Keratinocyte (primary cell): ENCODE measurements at regions not wholly inside any gene's neighbourhood (a gene's known extent, or its start where the extent isn't known, plus 50 kb on each side); places are given as distances from the start of the nearest gene placed in this dataset.

Experiments used
- DNase-seq: peaks from one replicate; pipeline ENCODE4 v3.0.0-alpha.2; 2011; ENCODE audit warnings: low read depth, missing footprints, low spot score
- FAIRE-seq: peaks from 2 replicates; lab custom pipeline; 2011; peaks lifted over from hg19 to GRCh38; lab: Jason Lieb, UNC
- H2AFZ ChIP-seq: 2 replicates; pipeline ENCODE4 v1.6.0; 2012; ENCODE audit warnings: low read length, control low read depth, inconsistent platforms; ENCODE audit not compliant: control insufficient read depth
- H3K27ac ChIP-seq: 2 replicates; pipeline ENCODE4 v1.5.1; 2011; ENCODE audit warnings: low read length; ENCODE audit not compliant: control insufficient read depth, insufficient read depth
- H3K27me3 ChIP-seq: 3 replicates; pipeline ENCODE4 v1.6.0; 2011; ENCODE audit warnings: low read length; ENCODE audit not compliant: control insufficient read depth, insufficient read depth; ENCODE audit errors: extremely low read depth
- H3K36me3 ChIP-seq, 2 experiments: 2 replicates in 1 of 2; 3 replicates in 1 of 2; pipeline ENCODE4 v1.5.1; 2011; ENCODE audit warnings: low read length in 2 of 2, mild to moderate bottlenecking in 1 of 2; ENCODE audit not compliant: control insufficient read depth in 2 of 2, insufficient read depth in 2 of 2; ENCODE audit errors: extremely low read depth in 1 of 2
- H3K4me1 ChIP-seq: 3 replicates; pipeline ENCODE4 v1.5.1; 2011; ENCODE audit warnings: low read length; ENCODE audit not compliant: control insufficient read depth, insufficient read depth; ENCODE audit errors: extremely low read depth
- H3K4me2 ChIP-seq: 3 replicates; pipeline ENCODE4 v1.6.0; 2011; ENCODE audit warnings: low read depth, low read length; ENCODE audit not compliant: control insufficient read depth, insufficient read depth; ENCODE audit errors: extremely low read depth
- H3K4me3 ChIP-seq, 3 experiments: fragments of 200-600 bp in 1 of 3; sonication (generic) in 1 of 3; 2 replicates in 2 of 3; 3 replicates in 1 of 3; pipeline ENCODE4 v1.5.1; 2011 to 2016; ENCODE audit warnings: low read length in 3 of 3, mild to moderate bottlenecking in 3 of 3, control low read depth in 2 of 3, inconsistent platforms in 1 of 3, low read depth in 1 of 3, mixed read lengths in 1 of 3, mixed run types in 1 of 3, moderate library complexity in 1 of 3; ENCODE audit not compliant: control insufficient read depth in 2 of 3, insufficient read depth in 2 of 3; ENCODE audit errors: extremely low read depth in 1 of 3
- H3K79me2 ChIP-seq: 2 replicates; pipeline ENCODE4 v1.6.0; 2012; ENCODE audit warnings: low read length; ENCODE audit not compliant: control insufficient read depth, insufficient read depth
- H3K9ac ChIP-seq: 3 replicates; pipeline ENCODE4 v1.6.0; 2011; ENCODE audit warnings: low read length; ENCODE audit not compliant: control insufficient read depth, insufficient read depth; ENCODE audit errors: extremely low read depth
- H3K9me1 ChIP-seq: 3 replicates; pipeline ENCODE4 v1.6.0; 2011; ENCODE audit warnings: low read length; ENCODE audit not compliant: control insufficient read depth, insufficient read depth; ENCODE audit errors: extremely low read depth
- H3K9me3 ChIP-seq: 2 replicates; pipeline ENCODE4 v1.5.1; 2012; ENCODE audit warnings: low read depth, low read length; ENCODE audit not compliant: control insufficient read depth
- H4K20me1 ChIP-seq: 3 replicates; pipeline ENCODE4 v1.6.0; 2011; ENCODE audit warnings: low read length; ENCODE audit not compliant: control insufficient read depth, insufficient read depth; ENCODE audit errors: extremely low read depth
- CTCF ChIP-seq, 3 experiments: IDR thresholded peaks in 1 of 3; conservative IDR thresholded peaks in 1 of 3; optimal IDR thresholded peaks in 1 of 3; 2 replicates in 2 of 3; 3 replicates in 1 of 3; pipeline versions ENCODE3 to v1.5.1; 2011; ENCODE audit warnings: low read length in 3 of 3, mild to moderate bottlenecking in 3 of 3, moderate library complexity in 2 of 3, control low read depth in 1 of 3, inconsistent platforms in 1 of 3; ENCODE audit not compliant: insufficient read depth in 2 of 3; ENCODE audit errors: extremely low read depth in 1 of 3
- EZH2 ChIP-seq: IDR thresholded peaks from one replicate; pipeline ENCODE4 v1.6.1; 2012; ENCODE audit warnings: inconsistent platforms, mild to moderate bottlenecking, low read length, moderate library complexity
- dilution Hi-C: fragments of 300-500 bp; cut with MboI; formaldehyde crosslinking; loops from one replicate; pipeline ENCODE4 v1.7.0; 2020; ENCODE audit warnings: low sequenced_read_pairs; ENCODE audit not compliant: extremely low pct_ligation_motif_present

- H3K4me3 ChIP-seq, result no peak overlapping the region
These were observed 270.2 kb downstream of the PAPSS1 start for GRCh38 chr4:107449611-107450369.

GRCh38 chr4:107442538-107443111, 277.4 kb downstream of the PAPSS1 start:
- H3K4me2 ChIP-seq, result no peak overlapping the region
- no peaks in the 10 kb centered on the region for H3K79me2 ChIP-seq
- TF ChIP-seq EZH2, result no peak
- no peak for TF ChIP-seq CTCF (optimal IDR thresholded peaks at IDR 0.05 in 1 of 3, IDR thresholded peaks at IDR 0.05 in 1 of 3, conservative IDR thresholded peaks at IDR 0.05 in 1 of 3; ENCODE audit: extremely low read depth in 1 of 3, insufficient read depth in 2 of 3, low read length in 3 of 3)
- no peaks in the 10 kb centered on the region for H3K4me1 ChIP-seq
- no peak overlapping the region for H3K27ac ChIP-seq
- no peak overlapping the region for H3K9ac ChIP-seq
- no peaks in the 10 kb centered on the region for H4K20me1 ChIP-seq
- no peak overlapping the region for H2AFZ ChIP-seq
- DNase-seq, result no peak
- dilution Hi-C loops, result no loop called here
- H3K9me1 ChIP-seq, result no peaks in the 10 kb centered on the region
- no peaks in the 10 kb centered on the region for H3K9me3 ChIP-seq
- no peak for FAIRE-seq
- no peak overlapping the region for H3K4me3 ChIP-seq
- H3K36me3 ChIP-seq, result no peaks in the 10 kb centered on the region
- H3K27me3 ChIP-seq, result no peaks in the 10 kb centered on the region

More at GRCh38 chr4:107449611-107450369, 270.2 kb downstream of the PAPSS1 start:
- no peak for TF ChIP-seq EZH2
- no peak for TF ChIP-seq CTCF (optimal IDR thresholded peaks at IDR 0.05 in 1 of 3, IDR thresholded peaks at IDR 0.05 in 1 of 3, conservative IDR thresholded peaks at IDR 0.05 in 1 of 3; ENCODE audit: extremely low read depth in 1 of 3, insufficient read depth in 2 of 3, low read length in 3 of 3)
- Histone ChIP-seq H3K27me3 (no peaks in the 10 kb centered on the region), H3K9me1 (no peaks in the 10 kb centered on the region), H3K9ac (no peak overlapping the region), H3K4me2 (no peak overlapping the region), H3K79me2 (no peaks in the 10 kb centered on the region), H3K27ac (no peak overlapping the region), H2AFZ (no peak overlapping the region), H3K36me3 (no peaks in the 10 kb centered on the region), H3K9me3 (no peaks in the 10 kb centered on the region), H3K4me1 (no peaks in the 10 kb centered on the region), H4K20me1 (no peaks in the 10 kb centered on the region)
- FAIRE-seq (no peak), DNase-seq (no peak)
- dilution Hi-C loops, result no loop called here
